ENCODE measurements at regions not wholly inside any gene's neighbourhood (a gene's known extent, or its start where the extent isn't known, plus 50 kb on each side); places are given as distances from the start of the nearest gene placed in this dataset.

DNA sequence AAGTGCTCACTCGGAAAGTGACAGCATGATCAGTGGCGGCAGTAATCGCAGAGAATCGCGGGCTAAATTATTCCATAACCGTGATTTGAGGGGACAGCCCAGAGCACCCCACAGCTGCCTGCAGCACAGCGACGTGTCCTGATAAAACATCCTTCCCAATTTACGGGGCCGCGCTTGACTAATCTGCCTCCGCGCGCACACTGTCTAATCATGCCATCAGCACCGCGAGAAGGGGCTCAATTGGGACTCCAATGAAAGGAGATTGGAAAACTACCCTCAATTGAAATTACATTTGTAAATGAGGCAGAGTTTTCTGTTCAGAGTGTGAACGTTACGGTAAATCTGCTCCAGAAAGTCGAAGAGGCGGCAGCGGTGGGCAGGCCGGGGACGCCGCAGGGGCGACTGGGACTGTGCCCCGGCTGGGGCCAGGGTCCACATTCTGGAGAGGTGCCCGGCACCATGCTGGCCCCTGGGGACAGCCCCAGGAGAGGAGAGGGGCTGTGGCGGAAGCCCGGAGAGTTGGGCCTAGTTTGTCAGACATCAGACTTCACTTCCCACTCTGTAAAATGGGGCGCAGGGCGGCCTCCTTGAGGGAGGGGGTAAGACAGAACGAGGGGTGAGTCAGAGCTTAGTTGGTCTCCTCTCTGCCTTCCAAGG, 107.7 kb downstream of the FAM53A start:
- DNase-seq (ENCODE audit: low read depth in 2 of 2): no peak
- TF ChIP-seq, protein P1, sequence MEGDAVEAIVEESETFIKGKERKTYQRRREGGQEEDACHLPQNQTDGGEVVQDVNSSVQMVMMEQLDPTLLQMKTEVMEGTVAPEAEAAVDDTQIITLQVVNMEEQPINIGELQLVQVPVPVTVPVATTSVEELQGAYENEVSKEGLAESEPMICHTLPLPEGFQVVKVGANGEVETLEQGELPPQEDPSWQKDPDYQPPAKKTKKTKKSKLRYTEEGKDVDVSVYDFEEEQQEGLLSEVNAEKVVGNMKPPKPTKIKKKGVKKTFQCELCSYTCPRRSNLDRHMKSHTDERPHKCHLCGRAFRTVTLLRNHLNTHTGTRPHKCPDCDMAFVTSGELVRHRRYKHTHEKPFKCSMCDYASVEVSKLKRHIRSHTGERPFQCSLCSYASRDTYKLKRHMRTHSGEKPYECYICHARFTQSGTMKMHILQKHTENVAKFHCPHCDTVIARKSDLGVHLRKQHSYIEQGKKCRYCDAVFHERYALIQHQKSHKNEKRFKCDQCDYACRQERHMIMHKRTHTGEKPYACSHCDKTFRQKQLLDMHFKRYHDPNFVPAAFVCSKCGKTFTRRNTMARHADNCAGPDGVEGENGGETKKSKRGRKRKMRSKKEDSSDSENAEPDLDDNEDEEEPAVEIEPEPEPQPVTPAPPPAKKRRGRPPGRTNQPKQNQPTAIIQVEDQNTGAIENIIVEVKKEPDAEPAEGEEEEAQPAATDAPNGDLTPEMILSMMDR (IDR thresholded peaks at IDR 0.05; ENCODE audit: low read depth, low read length): no peak
- no peak overlapping the region for H3K4me3 ChIP-seq (replicated peaks in 1 of 2; ENCODE audit: low read depth in 2 of 2, low read length in 2 of 2)

- TF ChIP-seq, protein P1 (IDR thresholded peaks at IDR 0.05; ENCODE audit: low read depth, low read length): no peak
- DNase-seq (ENCODE audit: low read depth in 2 of 2): no peak
These were observed 108.5 kb downstream of the FAM53A start for GRCh38 chr4:1575418-1576303.

GRCh38 chr4:1574601-1575417, 109.3 kb downstream of the FAM53A start:
- no peak for DNase-seq (ENCODE audit: low read depth in 2 of 2)
- H3K4me3 ChIP-seq (replicated peaks in 1 of 2; ENCODE audit: low read depth in 2 of 2, low read length in 2 of 2): no peak overlapping the region
- TF ChIP-seq, protein P1 (IDR thresholded peaks at IDR 0.05; ENCODE audit: low read depth, low read length): no peak

More at GRCh38 chr4:1575418-1576303, 108.5 kb downstream of the FAM53A start:
- H3K4me3 ChIP-seq (replicated peaks in 1 of 2; ENCODE audit: low read depth in 2 of 2, low read length in 2 of 2): no peak overlapping the region

DNA sequence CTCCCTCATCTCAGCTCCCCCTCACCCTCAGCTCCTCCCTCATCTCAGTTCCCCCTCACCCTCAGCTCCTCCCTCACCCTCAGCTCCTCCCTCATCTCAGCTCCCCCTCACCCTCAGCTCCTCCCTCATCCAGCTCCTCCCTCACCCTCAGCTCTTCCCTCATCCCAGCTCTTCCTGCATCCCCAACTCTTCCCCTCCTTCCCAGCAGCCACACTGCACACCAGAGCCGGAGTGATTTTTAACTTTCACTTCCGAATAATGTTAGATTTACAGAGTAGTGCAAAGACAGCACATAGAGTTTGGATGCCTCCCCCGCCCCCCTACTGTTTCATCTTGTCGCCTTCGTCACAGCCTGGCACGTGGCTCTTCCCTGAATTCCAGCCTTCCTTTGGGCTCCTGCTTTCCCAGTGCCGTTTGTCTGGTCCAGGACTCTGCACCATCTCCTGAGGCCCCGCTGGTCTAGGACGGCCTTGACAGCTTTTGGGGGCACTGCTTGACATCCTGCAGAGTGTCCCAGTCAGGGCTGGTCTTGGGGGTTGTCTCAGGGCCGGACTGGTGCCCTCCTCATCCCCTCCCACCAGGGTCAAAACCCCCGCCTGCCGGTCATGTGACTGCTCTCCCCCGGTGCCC, 110.2 kb downstream of the FAM53A start:
- DNase-seq (ENCODE audit: low read depth in 2 of 2): no peak
- TF ChIP-seq, protein P1 (IDR thresholded peaks at IDR 0.05; ENCODE audit: low read depth, low read length): no peak
- no peak overlapping the region for H3K4me3 ChIP-seq (replicated peaks in 1 of 2; ENCODE audit: low read depth in 2 of 2, low read length in 2 of 2)

DNA sequence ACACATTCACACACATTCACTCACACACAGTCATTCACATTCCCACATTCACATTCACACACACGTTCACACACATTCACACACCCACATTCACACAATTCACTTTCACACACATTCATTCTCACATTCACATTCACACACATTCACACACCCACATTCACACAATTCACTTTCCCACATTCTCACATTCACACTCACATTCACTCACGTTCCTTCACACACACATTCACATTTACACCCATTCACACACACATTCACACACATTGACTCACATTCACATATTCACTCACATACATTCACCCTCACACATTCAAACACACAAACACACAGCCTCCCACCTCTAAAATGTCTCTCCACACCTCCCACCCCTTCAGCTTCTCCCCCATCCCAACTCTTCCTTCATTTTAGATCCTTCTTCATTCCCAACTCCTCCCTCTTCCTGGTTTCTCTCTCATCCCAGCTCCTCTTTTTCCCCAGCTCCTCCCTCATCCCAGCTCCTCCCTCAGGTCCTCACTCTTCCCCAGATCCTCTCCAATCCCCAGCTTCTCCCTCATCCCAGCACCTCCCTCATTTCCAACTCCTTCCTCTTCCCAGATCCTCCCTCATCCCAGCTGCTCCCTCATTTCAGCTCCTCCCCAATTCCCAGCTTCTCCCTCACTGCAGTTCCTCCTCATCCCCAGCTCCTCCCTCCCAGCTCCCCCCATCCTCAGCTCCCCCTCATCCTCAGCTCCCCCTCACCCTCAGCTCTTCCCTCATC, 111.0 kb downstream of the FAM53A start:
- TF ChIP-seq, protein P1 (IDR thresholded peaks at IDR 0.05; ENCODE audit: low read depth, low read length): no peak
- DNase-seq (ENCODE audit: low read depth in 2 of 2): no peak
- H3K4me3 ChIP-seq (replicated peaks in 1 of 2; ENCODE audit: low read depth in 2 of 2, low read length in 2 of 2): no peak overlapping the region
